ENCODE measurements at regions not wholly inside any gene's neighbourhood (a gene's known extent, or its start where the extent isn't known, plus 50 kb on each side); places are given as distances from the start of the nearest gene placed in this dataset.

GRCh38 chr13:34086281-34086680 is 268.3 kb downstream of the RFC3 start:
- FAIRE-seq (peak; percentile 70), DNase-seq (ENCODE audit: insufficient read length) (no peak)
- TF ChIP-seq POLR2AphosphoS5 (IDR thresholded peaks at IDR 0.05; ENCODE audit: low read depth, low read length) (no peak), POLR2A (IDR thresholded peaks at IDR 0.05; ENCODE audit: low read depth, low read length) (no peak), TAF1 (IDR thresholded peaks at IDR 0.05; ENCODE audit: borderline replicate concordance, low read depth, low read length) (no peak)

- FAIRE-seq (no peak), DNase-seq (ENCODE audit: insufficient read length) (no peak)
- TF ChIP-seq POLR2AphosphoS5 (IDR thresholded peaks at IDR 0.05; ENCODE audit: low read depth, low read length) (no peak), POLR2A (IDR thresholded peaks at IDR 0.05; ENCODE audit: low read depth, low read length) (no peak), TAF1 (IDR thresholded peaks at IDR 0.05; ENCODE audit: borderline replicate concordance, low read depth, low read length) (no peak)
These were observed 269.8 kb downstream of the RFC3 start for GRCh38 chr13:34087791-34088190.

GRCh38 chr13:34103854-34104253 is 285.9 kb downstream of the RFC3 start:
- TF ChIP-seq TAF1 (IDR thresholded peaks at IDR 0.05; ENCODE audit: borderline replicate concordance, low read depth, low read length) (no peak), POLR2A (IDR thresholded peaks at IDR 0.05; ENCODE audit: low read depth, low read length) (no peak), POLR2AphosphoS5 (IDR thresholded peaks at IDR 0.05; ENCODE audit: low read depth, low read length) (no peak)
- no peak for FAIRE-seq
- no peak for DNase-seq (ENCODE audit: insufficient read length)

- DNase-seq (ENCODE audit: insufficient read length): no peak
- TF ChIP-seq POLR2AphosphoS5 (IDR thresholded peaks at IDR 0.05; ENCODE audit: low read depth, low read length) (no peak), TAF1 (IDR thresholded peaks at IDR 0.05; ENCODE audit: borderline replicate concordance, low read depth, low read length) (no peak), POLR2A (IDR thresholded peaks at IDR 0.05; ENCODE audit: low read depth, low read length) (no peak)
- no peak for FAIRE-seq
These were observed 286.9 kb downstream of the RFC3 start for GRCh38 chr13:34104853-34105252.

GRCh38 chr13:34107806-34108205 is 289.9 kb downstream of the RFC3 start:
- FAIRE-seq (no peak), DNase-seq (ENCODE audit: insufficient read length) (no peak)
- no peak for TF ChIP-seq POLR2AphosphoS5 (IDR thresholded peaks at IDR 0.05; ENCODE audit: low read depth, low read length)
- TF ChIP-seq POLR2A (IDR thresholded peaks at IDR 0.05; ENCODE audit: low read depth, low read length): no peak
- no peak for TF ChIP-seq TAF1 (IDR thresholded peaks at IDR 0.05; ENCODE audit: borderline replicate concordance, low read depth, low read length)

GRCh38 chr13:34108410-34108809 is 290.5 kb downstream of the RFC3 start:
- DNase-seq (ENCODE audit: insufficient read length): no peak
- no peak for TF ChIP-seq TAF1 (IDR thresholded peaks at IDR 0.05; ENCODE audit: borderline replicate concordance, low read depth, low read length)
- TF ChIP-seq POLR2AphosphoS5 (IDR thresholded peaks at IDR 0.05; ENCODE audit: low read depth, low read length): no peak
- no peak for TF ChIP-seq POLR2A (IDR thresholded peaks at IDR 0.05; ENCODE audit: low read depth, low read length)
- no peak for FAIRE-seq

GRCh38 chr13:34114581-34114980 is 296.6 kb downstream of the RFC3 start:
- TF ChIP-seq POLR2AphosphoS5 (IDR thresholded peaks at IDR 0.05; ENCODE audit: low read depth, low read length) (no peak), TAF1 (IDR thresholded peaks at IDR 0.05; ENCODE audit: borderline replicate concordance, low read depth, low read length) (no peak), POLR2A (IDR thresholded peaks at IDR 0.05; ENCODE audit: low read depth, low read length) (no peak)
- DNase-seq (ENCODE audit: insufficient read length) (no peak), FAIRE-seq (no peak)

- no peak for FAIRE-seq
- DNase-seq (ENCODE audit: insufficient read length): no peak
- TF ChIP-seq TAF1 (IDR thresholded peaks at IDR 0.05; ENCODE audit: borderline replicate concordance, low read depth, low read length) (no peak), POLR2A (IDR thresholded peaks at IDR 0.05; ENCODE audit: low read depth, low read length) (no peak), POLR2AphosphoS5 (IDR thresholded peaks at IDR 0.05; ENCODE audit: low read depth, low read length) (no peak)
These were observed 298.7 kb downstream of the RFC3 start for GRCh38 chr13:34116651-34117050.

GRCh38 chr13:34124666-34125306 is 306.8 kb downstream of the RFC3 start:
- TF ChIP-seq TAF1 (IDR thresholded peaks at IDR 0.05; ENCODE audit: borderline replicate concordance, low read depth, low read length): no peak
- no peak for TF ChIP-seq POLR2AphosphoS5 (IDR thresholded peaks at IDR 0.05; ENCODE audit: low read depth, low read length)
- TF ChIP-seq POLR2A (IDR thresholded peaks at IDR 0.05; ENCODE audit: low read depth, low read length): no peak
- FAIRE-seq: no peak
- DNase-seq (ENCODE audit: insufficient read length): no peak

GRCh38 chr13:34127523-34127922 is 309.6 kb downstream of the RFC3 start:
- no peak for TF ChIP-seq POLR2AphosphoS5 (IDR thresholded peaks at IDR 0.05; ENCODE audit: low read depth, low read length)
- TF ChIP-seq TAF1 (IDR thresholded peaks at IDR 0.05; ENCODE audit: borderline replicate concordance, low read depth, low read length): no peak
- no peak for TF ChIP-seq POLR2A (IDR thresholded peaks at IDR 0.05; ENCODE audit: low read depth, low read length)
- FAIRE-seq (no peak), DNase-seq (ENCODE audit: insufficient read length) (no peak)

- FAIRE-seq (no peak), DNase-seq (ENCODE audit: insufficient read length) (no peak)
- TF ChIP-seq POLR2AphosphoS5 (IDR thresholded peaks at IDR 0.05; ENCODE audit: low read depth, low read length) (no peak), TAF1 (IDR thresholded peaks at IDR 0.05; ENCODE audit: borderline replicate concordance, low read depth, low read length) (no peak), POLR2A (IDR thresholded peaks at IDR 0.05; ENCODE audit: low read depth, low read length) (no peak)
These were observed 310.7 kb downstream of the RFC3 start for GRCh38 chr13:34128661-34129060.

- no peak for FAIRE-seq
- DNase-seq (ENCODE audit: insufficient read length): no peak
- no peak for TF ChIP-seq TAF1 (IDR thresholded peaks at IDR 0.05; ENCODE audit: borderline replicate concordance, low read depth, low read length)
- TF ChIP-seq POLR2A (IDR thresholded peaks at IDR 0.05; ENCODE audit: low read depth, low read length): no peak
- no peak for TF ChIP-seq POLR2AphosphoS5 (IDR thresholded peaks at IDR 0.05; ENCODE audit: low read depth, low read length)
These were observed 311.5 kb downstream of the RFC3 start for GRCh38 chr13:34129436-34129835.
